ENCODE measurements at regions not wholly inside any gene's neighbourhood (a gene's known extent, or its start where the extent isn't known, plus 50 kb on each side); places are given as distances from the start of the nearest gene placed in this dataset.

DNA sequence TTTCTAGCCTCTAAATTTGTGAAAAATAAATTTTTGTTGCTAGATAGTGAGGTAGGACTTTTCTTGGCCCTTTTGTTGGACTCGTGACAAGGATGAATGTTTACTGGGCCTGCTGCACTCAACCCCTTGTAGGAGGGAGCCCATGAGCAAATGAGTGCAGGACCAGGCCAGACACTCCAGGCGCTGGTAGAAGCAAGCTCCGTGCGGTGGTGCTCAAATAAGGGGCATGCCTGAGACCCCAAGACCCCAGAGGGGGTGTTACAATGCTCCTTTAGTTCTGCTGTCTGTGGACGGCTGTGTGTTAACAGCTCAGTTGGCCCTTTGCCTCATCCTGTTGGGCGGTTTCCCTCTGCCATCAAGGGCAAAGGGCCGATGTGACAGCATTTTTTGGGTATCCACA is 1195.3 kb upstream of the PHF14 start:
- Histone ChIP-seq H3K36me3 (ENCODE audit: control insufficient read depth, insufficient read depth, low read length) (no peaks in the 10 kb centered on the region), H3K9ac (ENCODE audit: extremely low read depth, low read length, poor library complexity, severe bottlenecking) (no peak overlapping the region), H3K27ac (ENCODE audit: low read depth, low read length) (no peak overlapping the region), H3K4me1 (ENCODE audit: control insufficient read depth, insufficient read depth, low read length) (no peaks in the 10 kb centered on the region), H3K9me3 (ENCODE audit: control insufficient read depth, low read length) (no peaks in the 10 kb centered on the region), H3K4me3 (ENCODE audit: low read length) (no peak overlapping the region), H3K27me3 (ENCODE audit: control insufficient read depth, insufficient read depth, low read length, poor library complexity, severe bottlenecking) (no peaks in the 10 kb centered on the region)
- no peaks in the 10 kb centered on the region for H3K27me3 Mint-ChIP-seq (ENCODE audit: insufficient read depth)
- H3K4me1 Mint-ChIP-seq = no peaks in the 10 kb centered on the region
- no peak for DNase-seq
- no peak overlapping the region for H3K27ac Mint-ChIP-seq
- H3K4me3 Mint-ChIP-seq = no peak overlapping the region
- 88 to 90% methylated on average over 3 to 7 of the region's 7 CpGs for WGBS, 2 experiments (ENCODE audit: insufficient coverage in 1 of 2, insufficient read length in 1 of 2)
- TF ChIP-seq, protein P1, sequence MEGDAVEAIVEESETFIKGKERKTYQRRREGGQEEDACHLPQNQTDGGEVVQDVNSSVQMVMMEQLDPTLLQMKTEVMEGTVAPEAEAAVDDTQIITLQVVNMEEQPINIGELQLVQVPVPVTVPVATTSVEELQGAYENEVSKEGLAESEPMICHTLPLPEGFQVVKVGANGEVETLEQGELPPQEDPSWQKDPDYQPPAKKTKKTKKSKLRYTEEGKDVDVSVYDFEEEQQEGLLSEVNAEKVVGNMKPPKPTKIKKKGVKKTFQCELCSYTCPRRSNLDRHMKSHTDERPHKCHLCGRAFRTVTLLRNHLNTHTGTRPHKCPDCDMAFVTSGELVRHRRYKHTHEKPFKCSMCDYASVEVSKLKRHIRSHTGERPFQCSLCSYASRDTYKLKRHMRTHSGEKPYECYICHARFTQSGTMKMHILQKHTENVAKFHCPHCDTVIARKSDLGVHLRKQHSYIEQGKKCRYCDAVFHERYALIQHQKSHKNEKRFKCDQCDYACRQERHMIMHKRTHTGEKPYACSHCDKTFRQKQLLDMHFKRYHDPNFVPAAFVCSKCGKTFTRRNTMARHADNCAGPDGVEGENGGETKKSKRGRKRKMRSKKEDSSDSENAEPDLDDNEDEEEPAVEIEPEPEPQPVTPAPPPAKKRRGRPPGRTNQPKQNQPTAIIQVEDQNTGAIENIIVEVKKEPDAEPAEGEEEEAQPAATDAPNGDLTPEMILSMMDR (conservative IDR thresholded peaks at IDR 0.05) = no peak
- H3K36me3 Mint-ChIP-seq (ENCODE audit: low read depth) = no peaks in the 10 kb centered on the region
- no peaks in the 10 kb centered on the region for H3K9me3 Mint-ChIP-seq

DNA sequence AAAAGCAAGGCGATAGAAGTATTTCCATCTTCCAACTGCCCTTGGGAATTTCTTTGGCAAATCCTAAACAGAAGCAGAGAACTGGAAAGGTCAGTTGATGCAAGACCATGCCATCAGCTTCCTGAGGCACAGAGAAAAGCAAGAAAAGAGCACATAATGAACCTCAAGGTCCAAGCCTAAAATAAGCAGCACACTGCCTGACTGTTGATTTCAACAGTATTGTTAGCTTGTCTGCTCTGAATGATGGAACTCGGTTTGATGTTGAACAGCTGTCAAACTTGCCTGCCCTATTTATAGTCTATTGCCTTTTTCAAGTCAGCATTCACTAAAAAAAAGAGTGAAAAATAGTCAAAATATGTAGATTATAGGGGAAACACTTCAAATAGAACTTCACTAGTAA is 1192.0 kb upstream of the PHF14 start:
- Histone ChIP-seq H3K9ac (ENCODE audit: extremely low read depth, low read length, poor library complexity, severe bottlenecking) (no peak overlapping the region), H3K27ac (ENCODE audit: low read depth, low read length) (no peak overlapping the region), H3K36me3 (ENCODE audit: control insufficient read depth, insufficient read depth, low read length) (no peaks in the 10 kb centered on the region), H3K9me3 (ENCODE audit: control insufficient read depth, low read length) (no peaks in the 10 kb centered on the region), H3K4me1 (ENCODE audit: control insufficient read depth, insufficient read depth, low read length) (no peaks in the 10 kb centered on the region), H3K27me3 (ENCODE audit: control insufficient read depth, insufficient read depth, low read length, poor library complexity, severe bottlenecking) (no peaks in the 10 kb centered on the region), H3K4me3 (ENCODE audit: low read length) (no peak overlapping the region)
- no peak for DNase-seq
- TF ChIP-seq, protein P1 (conservative IDR thresholded peaks at IDR 0.05) = no peak
- Mint-ChIP-seq H3K27ac (no peak overlapping the region), H3K36me3 (ENCODE audit: low read depth) (no peaks in the 10 kb centered on the region), H3K27me3 (ENCODE audit: insufficient read depth) (no peaks in the 10 kb centered on the region), H3K9me3 (no peaks in the 10 kb centered on the region), H3K4me1 (no peaks in the 10 kb centered on the region), H3K4me3 (no peak overlapping the region)
- WGBS, 2 experiments (ENCODE audit: insufficient coverage in 1 of 2, insufficient read length in 1 of 2) = 87 to 100% methylated on average over 1 to 2 of the region's 2 CpGs

DNA sequence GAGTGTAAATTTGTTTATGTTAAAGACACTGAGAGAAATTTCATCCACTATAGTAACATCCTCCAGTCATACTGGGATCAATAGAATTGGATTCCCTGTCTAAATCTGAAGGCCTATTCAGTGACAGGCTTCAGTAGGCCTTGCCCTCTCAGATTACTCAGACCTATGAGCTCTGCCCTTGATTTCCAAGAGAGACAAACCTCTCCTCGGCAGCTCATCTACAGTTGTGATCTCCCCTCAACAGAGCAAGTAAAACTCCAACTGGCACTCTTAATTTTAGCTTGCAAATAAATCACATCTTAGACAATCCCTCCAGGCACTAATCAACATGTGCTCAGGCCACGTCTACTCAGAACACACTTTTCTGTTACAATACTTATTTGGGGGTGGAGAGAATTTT is 1191.4 kb upstream of the PHF14 start:
- DNase-seq = no peak
- no peaks in the 10 kb centered on the region for H3K27me3 ChIP-seq (ENCODE audit: control insufficient read depth, insufficient read depth, low read length, poor library complexity, severe bottlenecking)
- H3K9ac ChIP-seq (ENCODE audit: extremely low read depth, low read length, poor library complexity, severe bottlenecking) = no peak overlapping the region
- no peaks in the 10 kb centered on the region for H3K27me3 Mint-ChIP-seq (ENCODE audit: insufficient read depth)
- H3K4me1 Mint-ChIP-seq = no peaks in the 10 kb centered on the region
- no peak overlapping the region for H3K4me3 ChIP-seq (ENCODE audit: low read length)
- H3K36me3 ChIP-seq (ENCODE audit: control insufficient read depth, insufficient read depth, low read length) = no peaks in the 10 kb centered on the region
- H3K27ac Mint-ChIP-seq = no peak overlapping the region
- no peaks in the 10 kb centered on the region for H3K9me3 ChIP-seq (ENCODE audit: control insufficient read depth, low read length)
- TF ChIP-seq, protein P1 (conservative IDR thresholded peaks at IDR 0.05) = no peak
- no peaks in the 10 kb centered on the region for H3K4me1 ChIP-seq (ENCODE audit: control insufficient read depth, insufficient read depth, low read length)
- H3K27ac ChIP-seq (ENCODE audit: low read depth, low read length) = no peak overlapping the region
- WGBS, 2 experiments (ENCODE audit: insufficient coverage in 1 of 2, insufficient read length in 1 of 2) = 85 to 100% methylated on average over 1 of the region's 2 CpGs
- H3K9me3 Mint-ChIP-seq = no peaks in the 10 kb centered on the region
- H3K4me3 Mint-ChIP-seq = no peak overlapping the region
- no peaks in the 10 kb centered on the region for H3K36me3 Mint-ChIP-seq (ENCODE audit: low read depth)
